Stimulated activated CD4-positive, alpha-beta T cell treated with anti-CD3 and anti-CD28 coated beads, Interleukin-2, amount 100 ng/mL, for 4 hours (primary cell): ENCODE measurements at regions not wholly inside any gene's neighbourhood (a gene's known extent, or its start where the extent isn't known, plus 50 kb on each side); places are given as distances from the start of the nearest gene placed in this dataset.

Experiments used
- DNase-seq: peaks from one replicate; pipeline ENCODE4 v3.0.0-alpha.2; 2020; ENCODE audit warnings: low read depth

DNA sequence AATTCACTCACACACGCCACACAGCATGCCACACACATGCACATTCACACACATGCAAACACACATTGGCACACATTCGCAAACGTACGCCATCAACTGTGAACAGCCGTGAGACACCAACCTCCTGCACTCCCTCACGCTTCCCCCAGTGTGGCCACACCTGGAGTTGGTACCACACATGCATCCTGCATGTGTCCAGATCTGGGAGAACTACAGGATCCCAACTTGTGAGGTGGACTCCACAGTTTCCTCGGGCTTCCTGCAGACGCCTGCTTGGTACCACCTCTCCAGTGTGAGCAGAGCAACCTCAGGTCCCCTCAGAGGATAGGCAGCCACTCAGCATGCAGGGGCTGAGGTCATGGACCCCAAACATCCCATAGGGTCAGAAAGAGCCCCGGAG lies 239.0 kb downstream of the EIPR1 start:
- DNase-seq = no peak

DNA sequence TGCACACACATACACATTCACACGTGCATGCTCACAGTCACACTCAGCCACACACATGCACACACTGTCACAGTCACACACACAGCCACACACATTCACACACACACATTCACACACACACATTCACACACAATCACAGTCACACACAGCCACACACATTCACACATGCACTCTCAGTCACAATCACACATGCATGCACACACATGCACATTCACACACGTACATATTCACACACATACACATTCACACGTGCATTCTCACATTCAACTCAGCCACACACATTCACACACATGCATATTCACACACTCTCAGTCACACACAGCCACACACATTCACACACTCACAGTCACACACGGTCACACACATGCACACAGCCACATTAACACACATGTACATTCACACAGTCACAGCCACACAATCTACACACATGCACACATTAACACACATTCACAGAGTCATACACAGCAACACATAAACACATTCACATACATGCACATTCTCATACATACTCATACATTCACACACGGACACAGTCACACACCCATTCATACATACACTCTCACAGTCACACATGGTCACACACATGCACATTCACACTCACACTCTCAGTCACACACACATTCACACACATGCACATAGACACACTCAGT lies 239.8 kb downstream of the EIPR1 start:
- no peak for DNase-seq

- no peak for DNase-seq
Measured at GRCh38 chr2:3135676-3136075, 241.9 kb downstream of the EIPR1 start.

DNA sequence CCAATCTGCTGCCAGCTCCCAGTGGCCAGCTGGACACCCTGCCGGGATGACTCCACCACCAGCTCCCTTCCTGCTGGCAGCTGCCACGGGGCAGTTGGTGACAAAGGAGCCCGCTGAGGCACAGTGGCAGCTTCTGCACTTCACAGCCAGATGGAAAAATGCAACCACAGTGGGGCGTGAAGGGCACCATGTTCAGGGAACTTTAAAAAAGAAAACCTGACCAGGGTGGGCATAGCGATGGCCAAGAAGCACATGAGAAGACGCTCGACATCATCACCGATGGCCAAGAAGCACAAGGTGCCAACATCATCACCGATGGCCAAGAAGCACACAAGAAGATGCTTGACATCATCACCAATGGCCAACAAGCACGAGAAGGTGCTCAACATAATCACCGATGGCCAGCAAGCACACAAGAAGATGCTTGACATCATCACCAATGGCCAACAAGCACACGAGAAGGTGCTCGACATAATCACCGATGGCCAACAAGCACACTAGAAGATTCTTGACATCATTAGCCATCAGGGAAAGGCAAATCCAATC lies 243.5 kb downstream of the EIPR1 start:
- no peak for DNase-seq

- no peak for DNase-seq
Measured at GRCh38 chr2:3132966-3133365, 244.7 kb downstream of the EIPR1 start.

- DNase-seq = no peak
Measured at GRCh38 chr2:3132466-3132865, 245.2 kb downstream of the EIPR1 start.

DNA sequence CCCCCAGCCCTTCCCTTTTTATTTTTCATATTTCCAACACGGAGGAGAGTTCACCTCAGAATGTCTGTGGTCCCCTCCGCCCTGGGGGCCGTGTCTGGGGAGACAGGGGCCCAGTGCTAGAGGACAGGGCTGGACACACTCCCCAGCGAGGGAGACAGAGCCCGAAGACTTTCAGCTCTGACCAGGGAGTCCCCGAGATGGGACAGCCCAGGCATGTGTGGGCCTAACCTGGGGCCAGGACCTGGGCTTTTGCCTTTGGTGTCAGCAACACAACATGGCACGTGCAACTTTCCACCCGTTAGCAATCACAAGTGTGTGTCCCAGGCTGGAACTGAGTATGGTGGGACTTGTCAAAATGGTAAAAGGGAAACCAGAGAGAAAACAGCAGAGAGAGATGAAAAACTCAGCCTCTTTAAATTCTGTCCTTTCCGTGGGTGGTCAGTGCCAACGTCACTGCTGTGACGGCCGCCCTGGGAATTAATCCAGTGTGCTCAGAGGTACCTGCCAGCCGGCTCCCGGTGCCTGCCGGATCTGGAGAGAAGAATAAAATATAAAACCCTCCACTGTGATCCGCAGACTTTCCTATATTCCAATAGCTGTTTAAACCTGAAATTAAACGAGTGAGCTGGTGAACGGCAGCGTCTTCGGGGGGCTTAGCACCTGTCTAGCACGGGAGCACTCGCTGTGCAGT lies 245.8 kb downstream of the EIPR1 start:
- no peak for DNase-seq

GRCh38 chr2:3130889-3131635 lies 246.6 kb downstream of the EIPR1 start:
- DNase-seq = no peak

DNA sequence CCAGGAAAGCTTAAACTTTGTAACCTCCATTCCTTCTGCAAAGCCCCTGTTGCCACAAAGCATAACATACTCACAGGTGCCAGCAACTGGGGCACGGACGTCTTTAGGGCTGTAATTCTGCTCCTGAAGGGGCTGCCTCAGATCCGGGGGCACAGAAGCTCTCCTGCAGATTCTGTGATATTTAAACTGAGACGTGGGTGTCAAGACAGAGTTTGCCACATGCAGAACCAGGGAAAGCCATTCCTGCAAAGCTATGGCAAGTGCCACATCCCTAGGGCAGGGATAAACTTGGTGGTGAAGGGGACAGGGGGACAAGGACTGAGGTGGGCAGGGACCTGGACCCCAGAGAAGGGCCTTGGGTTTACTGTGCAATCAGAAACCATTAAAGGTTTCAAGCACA lies 247.2 kb downstream of the EIPR1 start:
- DNase-seq = no peak

- DNase-seq = no peak
Measured at GRCh38 chr2:3129867-3130266, 247.8 kb downstream of the EIPR1 start.

DNA sequence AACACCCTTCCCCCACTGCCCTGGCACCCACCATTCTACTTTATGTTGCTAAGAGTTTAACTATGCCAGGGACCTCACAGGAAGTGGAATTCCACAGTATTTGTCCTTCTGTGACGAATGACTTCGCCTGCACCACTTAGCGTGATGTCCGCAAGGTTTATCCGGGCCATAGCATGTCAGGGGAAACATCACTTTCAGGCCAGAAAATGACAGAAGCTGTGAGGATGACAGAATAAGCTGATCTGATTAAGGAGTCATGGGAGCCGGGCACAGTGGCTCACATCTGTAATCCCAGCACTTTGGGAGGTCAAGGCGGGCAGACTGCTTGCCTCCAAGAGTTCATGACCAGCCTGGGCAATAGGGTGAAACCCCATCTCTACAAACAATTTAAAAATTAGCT lies 248.8 kb downstream of the EIPR1 start:
- no peak for DNase-seq

- no peak for DNase-seq
Measured at GRCh38 chr2:3127710-3128109, 249.9 kb downstream of the EIPR1 start.

- no peak for DNase-seq
Measured at GRCh38 chr2:3126911-3127621, 250.6 kb downstream of the EIPR1 start.

GRCh38 chr2:3126171-3126910 lies 251.3 kb downstream of the EIPR1 start:
- DNase-seq = no peak

DNA sequence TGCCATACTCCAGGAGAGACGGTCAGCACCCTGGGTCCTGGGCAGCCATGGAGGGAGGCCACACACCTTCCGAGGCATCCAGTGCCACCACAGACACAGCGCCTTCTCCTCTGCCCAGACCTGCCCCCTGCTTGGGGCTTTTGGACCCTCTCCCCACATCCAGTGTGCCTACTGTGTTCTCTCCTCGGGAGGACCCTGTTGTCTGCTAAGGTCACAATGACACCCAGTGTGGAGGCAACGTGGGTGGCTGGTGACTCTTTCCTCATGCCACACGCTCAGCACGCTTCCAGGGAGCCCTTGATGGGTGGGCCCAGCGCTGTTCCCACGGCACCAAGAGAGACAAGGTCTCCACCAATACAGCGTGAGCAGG lies 251.9 kb downstream of the EIPR1 start:
- DNase-seq = no peak

GRCh38 chr2:3125001-3125760 lies 252.4 kb downstream of the EIPR1 start:
- no peak for DNase-seq

- DNase-seq = no peak
Measured at GRCh38 chr2:3122525-3122924, 255.1 kb downstream of the EIPR1 start.

GRCh38 chr2:3121601-3122000 lies 256.0 kb downstream of the EIPR1 start:
- no peak for DNase-seq

- no peak for DNase-seq
Measured at GRCh38 chr2:3117650-3118216, 259.9 kb downstream of the EIPR1 start.

DNA sequence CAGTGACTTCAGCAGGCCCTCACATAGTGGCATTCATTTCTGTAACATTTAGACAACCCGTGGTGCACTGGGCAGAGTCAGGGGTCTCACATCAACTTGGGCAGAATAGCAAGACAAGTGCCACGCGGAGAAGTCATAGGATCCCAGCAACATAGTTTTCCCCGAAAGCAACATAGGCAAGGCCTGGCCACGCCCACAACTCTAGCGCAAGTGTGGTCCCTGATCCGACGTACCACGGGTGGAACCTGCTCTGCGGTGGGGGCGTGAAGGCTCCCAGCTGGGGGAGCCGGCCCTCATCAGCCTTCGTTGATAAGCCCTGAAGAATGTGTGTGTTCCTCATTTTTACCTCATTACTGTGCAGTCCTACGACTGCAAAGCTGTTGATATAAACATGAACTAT lies 261.2 kb downstream of the EIPR1 start:
- DNase-seq = no peak
